Mesothelial cell of epicardium (in vitro differentiated cells): ENCODE measurements at regions not wholly inside any gene's neighbourhood (a gene's known extent, or its start where the extent isn't known, plus 50 kb on each side); places are given as distances from the start of the nearest gene placed in this dataset.

Source experiments
- DNase-seq, 2 experiments: peaks; one replicate each; pipeline ENCODE4 v3.0.0; 2021; ENCODE audit warnings: low spot score in 2 of 2; ENCODE audit not compliant: unreplicated experiment in 2 of 2
- H3K27ac Mint-ChIP-seq: 2 replicates; pipeline ENCODE4 v1.8.0; 2021; ENCODE audit warnings: mixed read lengths
- H3K27me3 Mint-ChIP-seq: 2 replicates; pipeline ENCODE4 v1.8.0; 2021; ENCODE audit warnings: low read depth, mixed read lengths
- H3K36me3 Mint-ChIP-seq: 2 replicates; pipeline ENCODE4 v1.8.0; 2021; ENCODE audit warnings: mixed read lengths
- H3K4me1 Mint-ChIP-seq: 2 replicates; pipeline ENCODE4 v1.8.0; 2021; ENCODE audit warnings: mixed read lengths
- H3K4me3 Mint-ChIP-seq: 2 replicates; pipeline ENCODE4 v1.8.0; 2021; ENCODE audit warnings: mild to moderate bottlenecking, moderate library complexity, mixed read lengths
- H3K9me3 Mint-ChIP-seq: 2 replicates; pipeline ENCODE4 v1.8.0; 2021; ENCODE audit warnings: mixed read lengths
- CTCF ChIP-seq: fragments of 200-600 bp; sonication (generic); IDR thresholded peaks from one replicate; pipeline ENCODE4 v1.5.0; 2021; ENCODE audit warnings: antibody characterized with exemption; ENCODE audit not compliant: unreplicated experiment

DNA sequence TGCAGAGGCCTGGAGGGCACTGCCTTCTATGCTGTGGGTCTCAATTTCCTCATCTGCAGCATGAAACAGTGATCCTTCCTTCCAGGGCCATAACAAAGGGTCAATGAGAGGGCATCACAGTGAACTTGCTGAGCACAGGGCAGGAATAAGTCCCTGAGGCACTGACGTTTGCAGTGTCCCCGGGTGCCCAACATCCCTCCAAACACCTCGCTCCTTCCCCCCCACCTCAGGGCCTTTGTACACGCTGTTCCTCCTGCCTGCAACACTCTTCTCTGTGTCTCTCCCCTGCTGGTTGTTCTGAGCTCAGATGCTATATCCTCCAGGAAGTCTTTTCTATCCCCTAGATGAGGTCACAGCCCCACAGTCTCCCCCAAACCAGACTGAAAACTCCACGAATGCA is 59.7 kb upstream of the TCF20 start:
- H3K36me3 Mint-ChIP-seq, result no peaks in the 10 kb centered on the region
- no peak overlapping the region for H3K27ac Mint-ChIP-seq
- H3K9me3 Mint-ChIP-seq, result no peaks in the 10 kb centered on the region
- TF ChIP-seq CTCF, result no peak
- DNase-seq, result no peak
- H3K27me3 Mint-ChIP-seq, result peaks cover 2% of the 10 kb centered on the region
- H3K4me1 Mint-ChIP-seq, result peaks cover 4% of the 10 kb centered on the region
- H3K4me3 Mint-ChIP-seq, result no peak overlapping the region

- Mint-ChIP-seq H3K9me3 (no peaks in the 10 kb centered on the region), H3K27me3 (no peaks in the 10 kb centered on the region)
Observed at GRCh38 chr22:42329504-42329903, 59.1 kb upstream of the TCF20 start.

GRCh38 chr22:42328784-42329145 is 58.3 kb upstream of the TCF20 start:
- no peak for DNase-seq
- Mint-ChIP-seq H3K4me3 (no peak overlapping the region), H3K4me1 (peaks cover 6% of the 10 kb centered on the region), H3K27ac (no peak overlapping the region), H3K9me3 (no peaks in the 10 kb centered on the region), H3K36me3 (no peaks in the 10 kb centered on the region), H3K27me3 (no peaks in the 10 kb centered on the region)
- TF ChIP-seq CTCF, result no peak

More at GRCh38 chr22:42329504-42329903, 59.1 kb upstream of the TCF20 start:
- H3K27ac Mint-ChIP-seq, result no peak overlapping the region
- H3K4me1 Mint-ChIP-seq, result peaks cover 5% of the 10 kb centered on the region
- no peaks in the 10 kb centered on the region for H3K36me3 Mint-ChIP-seq
- H3K4me3 Mint-ChIP-seq, result no peak overlapping the region
- no peak for TF ChIP-seq CTCF
- DNase-seq, result no peak

DNA sequence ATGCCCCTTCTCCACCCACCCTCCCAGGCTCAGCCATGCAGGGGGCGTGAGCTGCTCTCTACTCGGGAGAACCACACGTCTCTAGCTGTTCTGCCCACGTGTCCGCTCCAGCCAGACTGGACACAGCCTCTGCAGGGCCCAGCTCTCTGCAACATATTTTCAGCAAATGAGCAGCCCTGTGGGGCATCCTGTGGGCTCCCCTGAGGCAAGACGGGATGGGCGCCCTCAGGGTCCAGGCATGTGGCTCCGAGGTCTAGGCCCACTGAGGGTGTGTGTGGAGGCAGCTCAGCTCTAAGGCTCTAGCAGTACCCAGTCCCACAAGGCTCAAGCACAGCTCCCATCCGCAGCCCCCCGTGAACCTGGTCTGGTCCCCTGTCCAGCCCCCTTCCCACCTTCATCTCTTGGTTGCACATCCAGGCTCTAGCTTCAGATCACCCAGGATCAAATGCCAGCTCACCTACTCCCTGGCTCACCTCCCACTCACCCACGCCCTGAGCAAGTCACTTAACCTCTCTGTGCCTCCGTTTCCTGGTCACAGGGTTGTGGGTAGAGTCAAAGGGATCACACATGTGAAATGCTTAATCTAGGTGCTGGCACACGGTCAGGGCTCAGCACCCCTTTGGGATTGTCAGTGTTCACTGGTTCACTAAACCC is 57.8 kb upstream of the TCF20 start:
- Mint-ChIP-seq H3K4me1 (peaks cover 6% of the 10 kb centered on the region), H3K9me3 (no peaks in the 10 kb centered on the region), H3K4me3 (no peak overlapping the region), H3K27me3 (no peaks in the 10 kb centered on the region), H3K27ac (no peak overlapping the region), H3K36me3 (no peaks in the 10 kb centered on the region)
- TF ChIP-seq CTCF, result no peak
- DNase-seq, result no peak

DNA sequence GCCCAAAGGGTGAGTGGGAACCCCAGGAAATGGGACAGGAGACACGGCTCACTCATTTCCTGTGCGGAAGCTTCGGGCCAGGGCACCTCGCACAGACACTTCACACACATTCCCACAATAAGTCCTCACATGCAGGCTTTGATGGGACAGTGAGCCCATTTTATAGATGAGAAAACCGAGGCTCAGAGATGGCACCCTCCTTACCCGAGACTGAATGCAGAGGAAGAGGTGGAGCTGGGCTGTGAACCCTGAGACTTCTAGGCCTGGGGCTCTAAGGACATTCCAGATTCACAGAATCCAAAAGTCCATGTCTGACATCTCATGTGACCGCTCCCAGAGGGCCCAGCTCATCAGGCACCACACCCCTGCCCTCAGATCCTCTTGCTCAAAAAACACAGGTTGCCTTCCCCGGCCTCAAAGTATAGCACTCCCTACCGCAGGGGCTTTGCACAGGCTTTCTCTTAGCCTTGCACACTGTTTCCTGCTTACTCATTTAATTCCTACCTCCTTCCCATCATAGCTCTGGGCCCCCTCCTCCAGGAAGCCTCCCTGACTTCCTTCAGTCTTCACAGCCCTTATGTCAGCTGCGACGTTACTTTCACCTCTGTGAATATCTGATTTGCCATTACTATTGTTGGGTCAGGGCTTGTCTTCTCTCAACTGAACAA is 57.1 kb upstream of the TCF20 start:
- no peak overlapping the region for H3K27ac Mint-ChIP-seq
- TF ChIP-seq CTCF, result no peak
- no peak overlapping the region for H3K4me3 Mint-ChIP-seq
- H3K27me3 Mint-ChIP-seq, result no peaks in the 10 kb centered on the region
- DNase-seq, result no peak
- no peaks in the 10 kb centered on the region for H3K36me3 Mint-ChIP-seq
- peaks cover 7% of the 10 kb centered on the region for H3K4me1 Mint-ChIP-seq
- H3K9me3 Mint-ChIP-seq, result no peaks in the 10 kb centered on the region

GRCh38 chr22:42326801-42327200 is 56.3 kb upstream of the TCF20 start:
- Mint-ChIP-seq H3K36me3 (peaks cover 1% of the 10 kb centered on the region), H3K27me3 (no peaks in the 10 kb centered on the region), H3K9me3 (no peaks in the 10 kb centered on the region), H3K4me3 (no peak overlapping the region), H3K27ac (no peak overlapping the region), H3K4me1 (peaks cover 14% of the 10 kb centered on the region)
- no peak for DNase-seq
- TF ChIP-seq CTCF, result no peak
